HT1080 (cell line): ENCODE measurements at regions not wholly inside any gene's neighbourhood (a gene's known extent, or its start where the extent isn't known, plus 50 kb on each side); places are given as distances from the start of the nearest gene placed in this dataset.

Experiments used
- DNase-seq: peaks from one replicate; pipeline ENCODE4 v3.0.0-alpha.2; 2015; ENCODE audit warnings: low read depth

- DNase-seq: peak; percentile 53
Measured at GRCh38 chr17:34826332-34826731, 134.9 kb downstream of the CCT6B start.

DNA sequence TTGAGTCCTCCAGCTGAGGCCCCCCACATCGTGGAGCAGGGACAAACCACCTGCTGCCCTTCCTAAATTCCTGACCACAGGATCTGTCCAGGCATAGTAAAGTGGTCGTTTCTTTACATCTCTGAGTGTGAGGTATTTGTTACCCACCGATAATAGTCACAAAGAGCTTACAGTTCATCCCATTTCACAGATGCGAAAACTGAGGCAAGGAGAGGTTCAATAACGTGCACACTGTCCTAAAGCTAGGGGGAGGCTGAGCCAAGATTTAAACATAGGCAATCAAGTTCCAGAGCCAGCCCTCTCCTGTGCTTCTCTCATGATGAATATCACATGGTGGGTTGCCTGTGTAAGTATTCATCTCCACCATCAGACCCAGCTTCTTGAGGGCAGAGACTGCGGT, 135.4 kb downstream of the CCT6B start:
- no peak for DNase-seq

DNA sequence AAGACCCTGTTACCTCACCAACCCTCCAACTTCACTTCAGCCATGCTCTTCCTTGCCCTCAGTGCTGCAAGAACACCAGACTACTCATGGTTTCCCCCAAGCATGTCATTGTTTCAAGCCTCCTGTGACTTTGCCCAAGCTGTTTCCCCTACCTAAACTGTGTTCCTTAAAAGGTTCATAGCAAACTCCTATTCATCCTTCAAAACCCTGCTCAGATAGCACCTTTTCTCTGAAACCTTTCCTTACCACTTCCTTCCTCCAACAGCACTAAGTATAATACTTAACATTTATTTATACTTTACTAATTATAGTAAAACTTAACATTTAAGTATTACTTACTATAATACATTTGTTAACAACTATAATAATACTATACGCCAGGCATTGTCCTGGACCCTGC, 136.2 kb downstream of the CCT6B start:
- no peak for DNase-seq

GRCh38 chr17:34823023-34823422, 138.2 kb downstream of the CCT6B start:
- DNase-seq: no peak

DNA sequence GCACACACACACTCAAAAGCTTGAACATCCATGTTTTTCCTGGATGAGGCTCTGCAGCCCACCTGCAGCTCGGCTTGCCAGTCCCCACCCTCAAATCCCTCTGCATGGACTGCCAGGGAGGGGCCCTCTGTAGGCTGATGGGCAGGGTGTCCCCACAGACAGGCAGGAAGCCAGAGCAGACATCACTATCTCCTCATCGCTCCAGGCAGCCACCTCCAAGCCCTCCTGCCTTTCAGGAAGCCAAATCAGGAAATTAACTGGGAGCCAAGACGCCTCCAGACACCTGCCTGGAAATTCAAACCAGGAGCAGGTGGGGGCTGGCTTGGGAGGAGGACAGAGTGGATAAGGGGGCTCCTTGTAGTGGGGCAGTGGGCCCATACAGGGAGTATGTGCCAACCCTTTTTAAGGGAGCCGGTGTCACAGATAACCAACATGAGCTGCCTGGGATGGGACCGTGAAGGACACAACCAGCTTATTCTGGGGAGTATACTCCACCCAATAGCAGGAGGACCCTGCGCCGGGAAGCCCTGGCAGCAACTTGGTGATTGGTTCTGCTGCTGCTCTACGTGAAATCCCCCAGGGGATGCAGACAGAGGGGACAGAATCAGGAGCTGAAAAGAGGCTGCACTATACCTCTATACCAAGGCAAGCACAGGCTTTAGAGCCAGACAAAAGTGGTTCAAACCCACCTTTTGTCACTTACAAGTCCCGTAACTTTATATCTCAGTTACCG, 139.1 kb downstream of the CCT6B start:
- DNase-seq: no peak

DNA sequence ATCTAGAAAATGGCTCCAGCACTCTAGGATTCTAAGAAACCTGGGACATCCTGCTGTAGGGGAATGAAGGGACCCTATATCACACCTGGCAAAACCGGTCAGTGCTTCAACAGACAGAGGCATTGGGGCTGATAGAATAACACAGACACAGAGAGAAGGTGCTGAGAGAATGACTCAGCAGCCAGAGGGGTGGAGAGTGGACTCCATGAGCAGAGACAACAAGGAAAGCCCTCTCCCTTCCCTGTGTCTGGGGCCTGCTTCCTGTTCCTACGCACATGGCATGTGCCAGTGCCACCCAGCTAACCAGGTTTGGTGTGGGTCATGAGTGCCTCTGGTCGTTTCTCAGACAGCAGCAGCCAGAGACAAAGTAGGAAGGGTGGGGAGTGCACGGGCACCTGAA, 140.3 kb downstream of the CCT6B start:
- DNase-seq: peak; percentile 19

DNA sequence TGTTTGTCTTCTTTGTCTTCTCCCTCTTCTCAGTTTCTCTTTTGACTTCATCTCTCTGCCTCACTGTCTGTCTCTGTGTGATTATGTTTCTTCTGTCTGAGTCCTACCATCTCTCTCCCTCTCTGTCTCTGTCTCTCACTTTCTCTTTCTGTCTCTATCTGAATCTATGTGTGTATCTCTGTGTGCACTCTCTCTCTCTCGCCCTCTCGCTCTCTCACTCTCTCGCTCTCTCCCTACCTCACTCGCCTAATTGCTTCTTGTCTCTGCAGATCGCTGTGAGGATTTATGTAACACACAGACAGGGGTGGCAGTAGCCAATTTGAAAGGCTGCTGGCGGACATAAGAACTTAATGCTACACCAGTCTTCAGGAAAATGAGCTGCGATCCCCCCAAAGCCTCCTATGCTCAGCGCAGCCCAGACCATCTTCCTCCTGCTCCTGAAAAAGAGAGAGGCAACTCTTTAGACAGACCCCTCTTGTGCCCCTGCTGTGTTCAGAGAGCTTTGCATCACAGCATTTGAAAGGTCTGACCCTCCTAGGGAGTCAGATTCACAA, 140.9 kb downstream of the CCT6B start:
- no peak for DNase-seq

- DNase-seq: no peak
Measured at GRCh38 chr17:34817252-34818035, 143.8 kb downstream of the CCT6B start.

DNA sequence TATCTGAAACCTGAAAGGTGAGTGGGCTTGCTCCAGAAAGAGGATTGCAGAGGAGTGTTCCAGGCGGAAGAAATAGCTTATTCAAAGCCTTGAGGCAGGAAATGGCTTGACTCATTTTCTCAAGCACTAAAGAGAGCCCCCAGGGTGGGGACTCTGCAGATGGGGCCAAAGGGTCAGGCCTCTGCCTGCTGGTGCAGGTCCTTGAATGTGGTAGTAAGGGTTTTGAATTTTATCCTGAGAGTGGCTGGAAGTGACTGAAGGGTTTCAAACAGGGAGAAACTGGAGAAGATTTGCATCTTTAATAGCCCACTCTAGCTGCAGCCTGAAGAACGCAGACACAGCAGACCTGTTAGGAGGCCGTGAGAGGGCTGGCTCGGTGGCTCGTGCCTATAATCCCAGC, 144.4 kb downstream of the CCT6B start:
- peak; percentile 20 for DNase-seq

- no peak for DNase-seq
Measured at GRCh38 chr17:34813290-34813689, 148.0 kb downstream of the CCT6B start.

DNA sequence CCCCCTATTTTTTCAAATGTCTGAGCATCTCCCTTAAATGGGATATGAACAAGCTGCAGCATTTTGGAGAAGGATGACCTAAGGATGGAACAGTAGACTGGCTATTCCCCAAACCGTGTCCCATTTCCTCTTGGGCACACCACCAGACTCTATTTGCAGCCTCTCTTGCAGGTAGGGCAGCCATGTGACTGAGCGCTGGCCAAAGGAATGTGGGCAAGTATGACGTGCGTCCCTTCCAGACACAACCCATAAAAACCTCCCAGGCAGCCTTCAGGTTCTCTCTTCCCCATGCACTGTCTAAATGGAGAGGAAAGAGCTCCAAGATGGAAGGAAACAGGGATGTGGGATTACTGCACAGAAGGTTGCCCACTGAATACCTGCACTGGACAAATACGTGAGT, 149.7 kb downstream of the CCT6B start:
- DNase-seq: no peak

- DNase-seq: no peak
Measured at GRCh38 chr17:34800661-34801060, 160.6 kb downstream of the CCT6B start.

GRCh38 chr17:34799751-34800150, 161.5 kb downstream of the CCT6B start:
- DNase-seq: no peak

DNA sequence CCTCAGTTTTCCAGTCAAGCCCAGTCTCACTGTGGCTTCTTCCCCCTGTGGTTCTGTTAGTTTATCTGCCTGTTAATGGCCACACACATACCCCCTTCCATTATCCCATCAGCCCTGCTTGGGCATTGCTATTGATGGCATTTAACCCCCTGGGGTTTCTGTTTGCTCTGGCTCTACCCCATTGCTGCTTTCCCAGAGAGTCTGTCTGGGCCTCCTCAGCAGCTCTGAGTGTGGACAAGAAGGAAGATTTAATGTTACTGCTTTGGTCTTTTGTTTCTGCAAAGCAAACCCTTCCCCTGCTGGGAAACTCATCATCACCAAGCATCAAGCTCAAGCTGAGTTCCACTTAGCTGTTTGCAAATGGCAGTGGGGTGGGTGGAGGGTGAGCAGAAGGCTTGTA, 162.7 kb downstream of the CCT6B start:
- DNase-seq: no peak

- DNase-seq: peak; percentile 10
Measured at GRCh38 chr17:34797720-34798119, 163.5 kb downstream of the CCT6B start.

DNA sequence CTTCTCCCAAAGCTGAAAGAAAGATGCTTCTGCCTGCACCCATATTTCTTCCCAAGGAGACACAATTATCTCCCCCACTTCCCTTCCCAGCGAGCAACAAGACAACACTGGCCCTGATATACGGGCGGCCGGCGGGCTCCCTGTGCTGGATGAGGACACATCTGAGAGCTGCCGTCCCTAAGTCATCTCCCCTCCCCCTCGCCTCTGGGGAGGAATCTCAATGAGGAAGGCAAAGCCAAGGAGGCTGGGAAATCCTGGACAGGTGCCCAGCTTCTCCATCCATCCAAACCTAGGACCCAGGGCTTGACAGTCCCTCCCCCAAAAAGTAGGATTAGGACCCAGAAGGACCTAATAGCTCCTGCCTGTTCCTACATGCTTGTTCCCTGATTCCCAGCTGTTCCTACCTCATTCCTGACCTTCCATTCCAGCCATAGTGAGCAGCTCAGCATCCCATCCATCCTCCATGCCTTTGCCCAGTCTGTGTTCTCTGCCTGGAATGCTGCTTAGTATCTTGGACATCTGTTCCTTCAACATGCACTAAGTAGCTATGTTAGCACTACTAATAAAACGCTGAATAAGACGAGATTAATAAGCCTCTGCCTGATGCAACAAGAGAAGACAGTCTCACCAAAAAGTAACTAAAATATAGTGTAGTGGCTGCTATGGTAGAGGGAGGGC, 167.9 kb downstream of the CCT6B start:
- no peak for DNase-seq

- no peak for DNase-seq
Measured at GRCh38 chr17:34788696-34789095, 172.6 kb downstream of the CCT6B start.

GRCh38 chr17:34784526-34784925, 176.7 kb downstream of the CCT6B start:
- DNase-seq: no peak

DNA sequence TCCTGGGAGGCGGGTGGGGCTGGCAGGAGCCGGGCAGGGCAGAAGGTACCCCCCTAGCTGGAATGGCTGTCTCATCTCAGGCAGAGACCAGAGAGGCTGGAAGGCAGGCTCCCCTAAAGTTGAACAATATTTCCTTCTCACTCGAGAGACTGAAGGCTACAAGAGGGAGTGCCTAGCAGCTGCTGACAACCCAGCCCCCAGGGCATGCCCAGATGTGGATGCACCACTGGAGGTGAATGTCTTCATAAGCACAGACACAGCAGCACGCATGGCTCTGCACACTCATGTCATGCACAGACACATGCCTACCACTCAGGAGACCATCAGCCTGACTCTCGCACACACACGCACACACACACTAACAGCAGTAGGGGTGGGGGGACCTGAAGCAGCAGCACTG, 179.0 kb downstream of the CCT6B start:
- DNase-seq: no peak

DNA sequence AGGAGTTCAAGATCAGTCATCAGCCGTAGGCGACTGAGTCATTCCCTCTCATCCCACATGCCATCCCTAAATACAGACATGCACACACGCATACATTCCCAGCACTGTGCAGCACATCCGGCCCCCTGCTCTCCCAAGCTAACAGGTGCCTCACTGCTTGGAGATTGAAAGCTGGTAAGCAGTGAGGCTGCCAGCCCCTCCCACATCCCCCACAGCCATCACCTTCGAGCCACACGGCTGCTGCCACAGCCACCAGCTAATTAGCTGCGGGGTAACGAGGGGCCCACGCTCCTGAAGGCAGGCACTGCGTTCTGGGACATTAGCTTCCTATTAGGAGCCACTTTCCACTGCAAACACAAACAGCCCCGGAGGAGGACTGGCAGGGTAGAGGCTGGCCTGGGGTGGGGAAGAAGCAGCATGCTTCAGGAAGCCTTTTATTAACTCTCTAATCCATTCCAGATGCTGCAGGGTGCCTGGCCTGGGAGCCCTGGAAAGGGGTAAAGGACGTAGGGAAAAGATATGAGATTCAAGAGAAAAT, 179.6 kb downstream of the CCT6B start:
- peak; percentile 75 for DNase-seq

DNA sequence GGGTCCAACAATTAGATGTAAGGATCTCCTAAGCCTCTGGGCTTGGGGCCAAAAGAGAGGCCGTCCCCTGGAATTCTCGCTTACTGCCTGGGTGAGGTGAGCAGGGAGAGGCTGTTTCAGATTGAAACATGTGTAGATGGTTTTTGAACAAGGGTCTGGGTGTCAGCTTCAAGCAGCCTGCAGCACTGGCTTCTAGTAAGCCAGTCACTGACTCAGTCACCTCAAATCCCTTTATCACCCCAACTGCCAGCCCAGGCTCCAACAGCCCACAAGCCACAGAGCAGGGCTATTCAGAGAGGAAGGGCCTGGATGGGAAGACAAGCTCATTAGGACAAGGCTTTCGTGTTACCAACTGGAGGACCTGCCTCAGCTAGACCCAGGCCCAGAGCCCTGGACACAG, 180.2 kb downstream of the CCT6B start:
- DNase-seq: peak; percentile 42

- DNase-seq: no peak
Measured at GRCh38 chr17:34780438-34780837, 180.8 kb downstream of the CCT6B start.
